Ascending aorta (tissue), 2 donors: ENCODE measurements at regions not wholly inside any gene's neighbourhood (a gene's known extent, or its start where the extent isn't known, plus 50 kb on each side); places are given as distances from the start of the nearest gene placed in this dataset.

ENCODE experiments used
- DNase-seq, 2 donors: peaks; one replicate each; pipeline ENCODE4 v3.0.0-alpha.2; 2019; ENCODE audit warnings: low spot score in 2 of 2
- H3K27ac ChIP-seq, 2 donors: fragments of 200-600 bp; sonication (generic); one replicate each; pipeline ENCODE4 v1.5.1; 2016 to 2017; ENCODE audit warnings: mild to moderate bottlenecking in 1 of 2
- H3K27me3 ChIP-seq: fragments of 200-600 bp; sonication (generic); one replicate; pipeline ENCODE4 v1.5.1; 2017
- H3K36me3 ChIP-seq, 2 donors: fragments of 200-600 bp; sonication (generic); one replicate each; pipeline ENCODE4 v1.5.1; 2016
- H3K4me1 ChIP-seq, 2 donors: fragments of 200-600 bp; sonication (generic); one replicate each; pipeline ENCODE4 v1.5.1; 2016 to 2017; ENCODE audit warnings: mild to moderate bottlenecking in 1 of 2
- H3K4me3 ChIP-seq, 2 donors: fragments of 200-600 bp; sonication (generic); one replicate each; pipeline ENCODE4 v1.5.1; 2016 to 2017; ENCODE audit warnings: mild to moderate bottlenecking in 1 of 2
- H3K9me3 ChIP-seq, 2 donors: fragments of 200-600 bp; sonication (generic); one replicate each; pipeline ENCODE4 v1.5.1; 2016
- intact Hi-C: fragments of 100-400 bp; cut with DNase I; formaldehyde crosslinking; loops from one replicate; pipeline ENCODE4 v1.15.1; 2023
- TF ChIP-seq, protein P1 (sequence below), 3 experiments: fragments of 200-600 bp in 2 of 3; fragments of 450-650 bp in 1 of 3; sonication (generic) in 2 of 3; IDR thresholded peaks; one replicate each; pipeline ENCODE4 v1.5.1; 2016 to 2019; ENCODE audit warnings: antibody characterized with exemption in 3 of 3, mild to moderate bottlenecking in 1 of 3, moderate library complexity in 1 of 3

DNA sequence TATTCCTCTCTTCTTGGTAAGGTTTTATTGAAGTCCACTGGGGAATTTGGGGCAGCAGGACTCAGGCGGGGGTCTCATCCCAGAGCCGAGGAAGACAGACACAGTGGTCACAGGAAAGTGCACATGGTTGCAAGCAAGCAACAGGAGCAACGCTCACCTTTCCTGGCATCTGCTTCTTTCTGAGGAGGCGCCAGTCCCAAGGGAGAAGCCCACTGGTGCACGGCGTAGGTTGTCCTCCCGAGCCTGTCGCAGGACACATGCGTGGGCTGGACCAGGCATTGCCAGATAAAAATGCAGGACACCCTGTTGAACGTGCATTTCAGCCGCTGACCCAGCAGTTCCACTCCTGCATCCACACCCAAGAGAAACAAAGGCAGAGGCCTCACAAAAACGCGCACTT lies 72.4 kb upstream of the OLFM1 start:
- no peaks in the 10 kb centered on the region for H3K9me3 ChIP-seq
- H3K36me3 ChIP-seq = no peaks in the 10 kb centered on the region
- H3K4me3 ChIP-seq = no peak overlapping the region
- no peaks in the 10 kb centered on the region for H3K4me1 ChIP-seq
- no peak for DNase-seq
- intact Hi-C loops = no loop called here
- no peaks in the 10 kb centered on the region for H3K27me3 ChIP-seq
- no peak overlapping the region for H3K27ac ChIP-seq
- TF ChIP-seq, protein P1, sequence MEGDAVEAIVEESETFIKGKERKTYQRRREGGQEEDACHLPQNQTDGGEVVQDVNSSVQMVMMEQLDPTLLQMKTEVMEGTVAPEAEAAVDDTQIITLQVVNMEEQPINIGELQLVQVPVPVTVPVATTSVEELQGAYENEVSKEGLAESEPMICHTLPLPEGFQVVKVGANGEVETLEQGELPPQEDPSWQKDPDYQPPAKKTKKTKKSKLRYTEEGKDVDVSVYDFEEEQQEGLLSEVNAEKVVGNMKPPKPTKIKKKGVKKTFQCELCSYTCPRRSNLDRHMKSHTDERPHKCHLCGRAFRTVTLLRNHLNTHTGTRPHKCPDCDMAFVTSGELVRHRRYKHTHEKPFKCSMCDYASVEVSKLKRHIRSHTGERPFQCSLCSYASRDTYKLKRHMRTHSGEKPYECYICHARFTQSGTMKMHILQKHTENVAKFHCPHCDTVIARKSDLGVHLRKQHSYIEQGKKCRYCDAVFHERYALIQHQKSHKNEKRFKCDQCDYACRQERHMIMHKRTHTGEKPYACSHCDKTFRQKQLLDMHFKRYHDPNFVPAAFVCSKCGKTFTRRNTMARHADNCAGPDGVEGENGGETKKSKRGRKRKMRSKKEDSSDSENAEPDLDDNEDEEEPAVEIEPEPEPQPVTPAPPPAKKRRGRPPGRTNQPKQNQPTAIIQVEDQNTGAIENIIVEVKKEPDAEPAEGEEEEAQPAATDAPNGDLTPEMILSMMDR (IDR thresholded peaks at IDR 0.05) = no peak

DNA sequence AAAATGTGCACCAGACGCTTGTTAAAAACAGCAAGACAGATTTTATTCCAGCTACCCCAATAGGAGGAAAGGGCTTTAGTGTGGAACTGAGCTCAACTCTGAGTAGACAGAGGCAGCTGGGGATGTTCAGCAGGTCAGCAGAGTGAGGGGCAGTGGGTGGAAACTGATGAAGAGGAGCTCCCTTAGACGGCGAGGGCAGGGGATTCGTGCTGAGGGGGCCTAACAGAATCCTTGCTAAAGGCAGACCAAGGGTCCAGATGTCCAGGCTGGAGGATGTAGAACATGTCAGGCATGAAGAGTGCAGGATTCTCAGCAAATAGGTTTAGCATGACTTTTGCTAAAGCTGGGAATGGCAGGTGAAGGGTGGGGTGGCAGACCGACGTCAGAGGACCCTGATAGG lies 71.9 kb upstream of the OLFM1 start:
- Histone ChIP-seq H3K36me3 (no peaks in the 10 kb centered on the region), H3K9me3 (no peaks in the 10 kb centered on the region), H3K4me1 (no peaks in the 10 kb centered on the region), H3K27me3 (no peaks in the 10 kb centered on the region), H3K27ac (no peak overlapping the region), H3K4me3 (no peak overlapping the region)
- DNase-seq = no peak
- TF ChIP-seq, protein P1 (IDR thresholded peaks at IDR 0.05) = no peak
- intact Hi-C loops = no loop called here

- Histone ChIP-seq H3K36me3 (no peaks in the 10 kb centered on the region), H3K4me1 (no peaks in the 10 kb centered on the region), H3K27me3 (no peaks in the 10 kb centered on the region), H3K4me3 (no peak overlapping the region), H3K27ac (no peak overlapping the region), H3K9me3 (no peaks in the 10 kb centered on the region)
- no peak for DNase-seq
- intact Hi-C loops = no loop called here
- TF ChIP-seq, protein P1 (IDR thresholded peaks at IDR 0.05) = no peak
Observed at GRCh38 chr9:135016037-135016640, 71.3 kb upstream of the OLFM1 start.

DNA sequence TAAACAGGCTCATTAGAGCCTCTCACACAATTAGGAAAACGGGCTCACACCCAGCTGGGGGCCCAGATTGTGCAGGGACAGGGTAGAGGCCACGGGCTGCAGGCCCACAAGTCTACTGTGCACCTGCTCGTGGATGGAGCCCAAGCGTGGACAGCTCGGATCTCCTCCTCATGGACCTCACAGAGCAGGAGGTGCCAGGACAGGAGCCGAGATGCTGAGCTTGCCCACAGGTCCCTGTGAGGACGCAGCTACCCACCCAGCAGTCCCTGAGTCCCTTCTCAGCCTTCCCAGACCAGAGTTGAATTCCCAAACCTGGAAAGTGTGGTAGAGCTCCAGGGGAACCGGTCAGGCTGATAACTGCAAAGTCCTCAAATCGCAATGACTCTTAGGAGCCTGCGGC lies 70.6 kb upstream of the OLFM1 start:
- TF ChIP-seq, protein P1 (IDR thresholded peaks at IDR 0.05) = no peak
- intact Hi-C loops = no loop called here
- no peaks in the 10 kb centered on the region for H3K27me3 ChIP-seq

DNA sequence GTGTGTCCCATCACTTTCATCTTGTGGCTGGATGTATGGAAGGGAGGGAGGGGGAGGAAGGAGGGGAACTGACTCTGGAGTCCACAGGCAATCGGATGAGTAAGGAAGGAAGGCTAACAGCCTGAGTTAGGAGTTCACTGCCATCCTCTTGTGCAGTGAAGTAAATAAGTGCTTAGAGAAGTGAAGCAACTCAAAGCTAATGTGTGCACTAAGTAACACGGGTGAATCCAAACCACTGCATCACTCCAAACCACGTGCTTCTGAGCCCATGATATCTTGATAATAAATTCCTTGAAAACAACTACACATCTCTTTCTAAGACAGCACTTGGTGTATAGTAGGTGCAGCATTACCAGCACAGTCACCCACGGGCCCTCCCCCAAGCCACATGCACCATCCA lies 69.6 kb upstream of the OLFM1 start:
- Histone ChIP-seq H3K27ac (no peak overlapping the region), H3K9me3 (no peaks in the 10 kb centered on the region), H3K36me3 (no peaks in the 10 kb centered on the region), H3K4me1 (no peaks in the 10 kb centered on the region), H3K27me3 (no peaks in the 10 kb centered on the region), H3K4me3 (no peak overlapping the region)
- no peak for DNase-seq
- intact Hi-C loops = no loop called here
- TF ChIP-seq, protein P1 (IDR thresholded peaks at IDR 0.05) = no peak

More for the DNA sequence above, 70.6 kb upstream of the OLFM1 start:
- Histone ChIP-seq H3K9me3 (no peaks in the 10 kb centered on the region), H3K27ac (no peak overlapping the region), H3K4me1 (no peaks in the 10 kb centered on the region), H3K36me3 (no peaks in the 10 kb centered on the region), H3K4me3 (no peak overlapping the region)
- DNase-seq = no peak
